Prostate gland (tissue), 2 donors: ENCODE measurements at regions not wholly inside any gene's neighbourhood (a gene's known extent, or its start where the extent isn't known, plus 50 kb on each side); places are given as distances from the start of the nearest gene placed in this dataset.

ENCODE experiments used
- POLR2AphosphoS5 ChIP-seq: sonication (generic); formaldehyde crosslinking; IDR thresholded peaks from one replicate; pipeline ENCODE4 v1.6.1; 2017; ENCODE audit warnings: antibody characterized with exemption
- TF ChIP-seq, protein P1 (sequence below), 4 experiments: fragments of 200-600 bp in 2 of 4; fragments of 450-650 bp in 2 of 4; sonication (generic) in 2 of 4; IDR thresholded peaks; 1 replicate in 3 of 4; 2 replicates in 1 of 4; pipeline ENCODE4 v1.5.1; 2016 to 2019; ENCODE audit warnings: antibody characterized with exemption in 4 of 4, mild to moderate bottlenecking in 2 of 4, moderate library complexity in 2 of 4

- TF ChIP-seq, protein P1, sequence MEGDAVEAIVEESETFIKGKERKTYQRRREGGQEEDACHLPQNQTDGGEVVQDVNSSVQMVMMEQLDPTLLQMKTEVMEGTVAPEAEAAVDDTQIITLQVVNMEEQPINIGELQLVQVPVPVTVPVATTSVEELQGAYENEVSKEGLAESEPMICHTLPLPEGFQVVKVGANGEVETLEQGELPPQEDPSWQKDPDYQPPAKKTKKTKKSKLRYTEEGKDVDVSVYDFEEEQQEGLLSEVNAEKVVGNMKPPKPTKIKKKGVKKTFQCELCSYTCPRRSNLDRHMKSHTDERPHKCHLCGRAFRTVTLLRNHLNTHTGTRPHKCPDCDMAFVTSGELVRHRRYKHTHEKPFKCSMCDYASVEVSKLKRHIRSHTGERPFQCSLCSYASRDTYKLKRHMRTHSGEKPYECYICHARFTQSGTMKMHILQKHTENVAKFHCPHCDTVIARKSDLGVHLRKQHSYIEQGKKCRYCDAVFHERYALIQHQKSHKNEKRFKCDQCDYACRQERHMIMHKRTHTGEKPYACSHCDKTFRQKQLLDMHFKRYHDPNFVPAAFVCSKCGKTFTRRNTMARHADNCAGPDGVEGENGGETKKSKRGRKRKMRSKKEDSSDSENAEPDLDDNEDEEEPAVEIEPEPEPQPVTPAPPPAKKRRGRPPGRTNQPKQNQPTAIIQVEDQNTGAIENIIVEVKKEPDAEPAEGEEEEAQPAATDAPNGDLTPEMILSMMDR (IDR thresholded peaks at IDR 0.05): no peak
- TF ChIP-seq POLR2AphosphoS5: no peak
Measured at GRCh38 chr6:44715188-44715587, 327.7 kb downstream of the CDC5L start.
